Liver (tissue), 8 donors: ENCODE measurements at regions not wholly inside any gene's neighbourhood (a gene's known extent, or its start where the extent isn't known, plus 50 kb on each side); places are given as distances from the start of the nearest gene placed in this dataset.

Source experiments
- DNase-seq: peaks from one replicate; pipeline ENCODE4 v3.0.0-alpha.2; 2017; ENCODE audit warnings: low spot score
- H3K27ac ChIP-seq, 2 donors: one replicate each; pipeline ENCODE4 v1.7.0; 2013; ENCODE audit warnings: inconsistent platforms in 2 of 2, low read length in 2 of 2, control low read depth in 1 of 2, low read depth in 1 of 2, mild to moderate bottlenecking in 1 of 2
- H3K27me3 ChIP-seq, 4 donors: one replicate each; pipeline versions ENCODE4 v1.6.1 to v1.7.0; 2013; ENCODE audit warnings: low read length in 3 of 4, inconsistent platforms in 1 of 4, mild to moderate bottlenecking in 1 of 4, moderate library complexity in 1 of 4; ENCODE audit not compliant: control insufficient read depth in 4 of 4, insufficient read depth in 4 of 4
- H3K36me3 ChIP-seq, 4 donors: one replicate each; pipeline versions ENCODE4 v1.6.1 to v1.7.0; 2013; ENCODE audit warnings: low read length in 3 of 4, mild to moderate bottlenecking in 3 of 4, low read depth in 1 of 4, moderate library complexity in 1 of 4; ENCODE audit not compliant: control insufficient read depth in 4 of 4, insufficient read depth in 3 of 4
- H3K4me1 ChIP-seq, 4 donors: one replicate each; pipeline versions ENCODE4 v1.6.1 to v1.7.0; 2013; ENCODE audit warnings: low read length in 3 of 4, mild to moderate bottlenecking in 3 of 4, moderate library complexity in 1 of 4; ENCODE audit not compliant: control insufficient read depth in 4 of 4, insufficient read depth in 4 of 4
- H3K4me3 ChIP-seq, 3 donors: one replicate each; pipeline versions ENCODE4 v1.6.1 to v1.7.0; 2013; ENCODE audit warnings: low read length in 3 of 3, control low read depth in 1 of 3, low read depth in 1 of 3, mild to moderate bottlenecking in 1 of 3
- H3K9ac ChIP-seq, 2 donors: one replicate each; pipeline ENCODE4 v1.7.0; 2013; ENCODE audit warnings: low read length in 2 of 2, mild to moderate bottlenecking in 2 of 2, moderate library complexity in 2 of 2, control low read depth in 1 of 2, low read depth in 1 of 2
- H3K9me3 ChIP-seq, 4 donors: one replicate each; pipeline versions ENCODE4 v1.6.1 to v1.7.0; 2013; ENCODE audit warnings: low read length in 3 of 4; ENCODE audit not compliant: control insufficient read depth in 4 of 4
- ATF3 ChIP-seq: IDR thresholded peaks from 2 replicates; pipeline ENCODE4 v1.6.1; 2016; ENCODE audit warnings: antibody characterized with exemption
- EGR1 ChIP-seq, 2 donors: IDR thresholded peaks; 2 replicates each; pipeline ENCODE4 v1.6.1; 2016 to 2018; ENCODE audit warnings: antibody characterized with exemption in 2 of 2, low read depth in 2 of 2
- FOXA1 ChIP-seq: IDR thresholded peaks from 2 replicates; pipeline ENCODE4 v1.6.1; 2016; ENCODE audit warnings: antibody characterized with exemption
- FOXA2 ChIP-seq: IDR thresholded peaks from 2 replicates; pipeline ENCODE4 v1.6.1; 2016; ENCODE audit warnings: antibody characterized with exemption
- GABPA ChIP-seq, 2 donors: IDR thresholded peaks in 1 of 2; conservative IDR thresholded peaks in 1 of 2; 2 replicates each; pipeline ENCODE4 v1.6.1; 2016; ENCODE audit warnings: antibody characterized with exemption in 2 of 2, mild to moderate bottlenecking in 1 of 2, moderate library complexity in 1 of 2
- HNF4A ChIP-seq, 2 donors: conservative IDR thresholded peaks; 2 replicates each; pipeline ENCODE4 v1.6.1; 2016; ENCODE audit warnings: antibody characterized with exemption in 2 of 2, mild to moderate bottlenecking in 2 of 2
- HNF4G ChIP-seq: IDR thresholded peaks from 2 replicates; pipeline ENCODE4 v1.6.1; 2016; ENCODE audit warnings: antibody characterized with exemption
- JUND ChIP-seq, 2 donors: IDR thresholded peaks; 2 replicates each; pipeline ENCODE4 v1.6.1; 2016; ENCODE audit warnings: antibody characterized with exemption in 2 of 2
- MAX ChIP-seq: IDR thresholded peaks from 2 replicates; pipeline ENCODE4 v1.6.1; 2016; ENCODE audit warnings: antibody characterized with exemption
- NR2F2 ChIP-seq: IDR thresholded peaks from 2 replicates; pipeline ENCODE4 v1.6.1; 2016; ENCODE audit warnings: antibody characterized with exemption
- RAD21 ChIP-seq, 2 donors: IDR thresholded peaks; 2 replicates each; pipeline ENCODE4 v1.6.1; 2016; ENCODE audit warnings: antibody characterized with exemption in 2 of 2, mild to moderate bottlenecking in 2 of 2
- RXRA ChIP-seq, 2 donors: IDR thresholded peaks; 2 replicates each; pipeline ENCODE4 v1.6.1; 2017 to 2018; ENCODE audit warnings: antibody characterized with exemption in 2 of 2, mild to moderate bottlenecking in 1 of 2
- SP1 ChIP-seq: IDR thresholded peaks from 2 replicates; pipeline ENCODE4 v1.6.1; 2018; ENCODE audit warnings: antibody characterized with exemption, mild to moderate bottlenecking
- TAF1 ChIP-seq: conservative IDR thresholded peaks from 2 replicates; pipeline ENCODE4 v1.6.1; 2016; ENCODE audit warnings: antibody characterized with exemption, mild to moderate bottlenecking
- YY1 ChIP-seq: IDR thresholded peaks from 2 replicates; pipeline ENCODE4 v1.6.1; 2016; ENCODE audit warnings: antibody characterized with exemption, mild to moderate bottlenecking
- WGBS: extraction: QIAGEN DNeasy Blood & Tissue Kit; methylation state at CpG from one replicate; pipeline ENCODE4 v1.1.7; 2013; 5-methylcytosine and 5-hydroxymethylcytosine counted together
- TF ChIP-seq, protein P1 (sequence below): IDR thresholded peaks from 2 replicates; pipeline ENCODE4 v1.6.1; 2016; ENCODE audit warnings: antibody characterized with exemption
- TF ChIP-seq, protein P2 (sequence below): IDR thresholded peaks from 2 replicates; pipeline ENCODE4 v1.6.1; 2016; ENCODE audit warnings: antibody characterized with exemption, mild to moderate bottlenecking
- TF ChIP-seq, protein P3 (sequence below): fragments of 150-350 bp; IDR thresholded peaks from 2 replicates; pipeline ENCODE4 v1.5.1; 2017; ENCODE audit warnings: improper control_type of control experiment, low read depth, low read length; ENCODE audit not compliant: missing input control
- donor health status: healthy.
- donor health status: healthy.
- donor health status: healthy.
- donor health status: healthy.
- donor health status: healthy.

- Histone ChIP-seq H3K27ac (no peak overlapping the region), H3K4me3 (no peak overlapping the region), H3K27me3 (no peaks in the 10 kb centered on the region), H3K9ac (no peak overlapping the region), H3K36me3 (no peaks in the 10 kb centered on the region), H3K4me1 (no peaks in the 10 kb centered on the region), H3K9me3 (no peaks in the 10 kb centered on the region)
- no peak for DNase-seq
- TF ChIP-seq FOXA2 (no peak), EGR1 (IDR thresholded peaks at IDR 0.05; ENCODE audit: low read depth in 2 of 2) (no peak), YY1 (no peak), TAF1 (no peak), FOXA1 (no peak), ATF3 (no peak), GABPA (IDR thresholded peaks at IDR 0.05 in 1 of 2, conservative IDR thresholded peaks at IDR 0.05 in 1 of 2) (no peak), RXRA (IDR thresholded peaks at IDR 0.05) (no peak), HNF4A (conservative IDR thresholded peaks at IDR 0.05) (no peak), MAX (no peak), RAD21 (IDR thresholded peaks at IDR 0.05) (no peak), JUND (IDR thresholded peaks at IDR 0.05) (no peak), SP1 (no peak), NR2F2 (no peak), HNF4G (no peak)
- TF ChIP-seq, protein P1, sequence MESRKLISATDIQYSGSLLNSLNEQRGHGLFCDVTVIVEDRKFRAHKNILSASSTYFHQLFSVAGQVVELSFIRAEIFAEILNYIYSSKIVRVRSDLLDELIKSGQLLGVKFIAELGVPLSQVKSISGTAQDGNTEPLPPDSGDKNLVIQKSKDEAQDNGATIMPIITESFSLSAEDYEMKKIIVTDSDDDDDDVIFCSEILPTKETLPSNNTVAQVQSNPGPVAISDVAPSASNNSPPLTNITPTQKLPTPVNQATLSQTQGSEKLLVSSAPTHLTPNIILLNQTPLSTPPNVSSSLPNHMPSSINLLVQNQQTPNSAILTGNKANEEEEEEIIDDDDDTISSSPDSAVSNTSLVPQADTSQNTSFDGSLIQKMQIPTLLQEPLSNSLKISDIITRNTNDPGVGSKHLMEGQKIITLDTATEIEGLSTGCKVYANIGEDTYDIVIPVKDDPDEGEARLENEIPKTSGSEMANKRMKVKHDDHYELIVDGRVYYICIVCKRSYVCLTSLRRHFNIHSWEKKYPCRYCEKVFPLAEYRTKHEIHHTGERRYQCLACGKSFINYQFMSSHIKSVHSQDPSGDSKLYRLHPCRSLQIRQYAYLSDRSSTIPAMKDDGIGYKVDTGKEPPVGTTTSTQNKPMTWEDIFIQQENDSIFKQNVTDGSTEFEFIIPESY: no peak
- TF ChIP-seq, protein P2, sequence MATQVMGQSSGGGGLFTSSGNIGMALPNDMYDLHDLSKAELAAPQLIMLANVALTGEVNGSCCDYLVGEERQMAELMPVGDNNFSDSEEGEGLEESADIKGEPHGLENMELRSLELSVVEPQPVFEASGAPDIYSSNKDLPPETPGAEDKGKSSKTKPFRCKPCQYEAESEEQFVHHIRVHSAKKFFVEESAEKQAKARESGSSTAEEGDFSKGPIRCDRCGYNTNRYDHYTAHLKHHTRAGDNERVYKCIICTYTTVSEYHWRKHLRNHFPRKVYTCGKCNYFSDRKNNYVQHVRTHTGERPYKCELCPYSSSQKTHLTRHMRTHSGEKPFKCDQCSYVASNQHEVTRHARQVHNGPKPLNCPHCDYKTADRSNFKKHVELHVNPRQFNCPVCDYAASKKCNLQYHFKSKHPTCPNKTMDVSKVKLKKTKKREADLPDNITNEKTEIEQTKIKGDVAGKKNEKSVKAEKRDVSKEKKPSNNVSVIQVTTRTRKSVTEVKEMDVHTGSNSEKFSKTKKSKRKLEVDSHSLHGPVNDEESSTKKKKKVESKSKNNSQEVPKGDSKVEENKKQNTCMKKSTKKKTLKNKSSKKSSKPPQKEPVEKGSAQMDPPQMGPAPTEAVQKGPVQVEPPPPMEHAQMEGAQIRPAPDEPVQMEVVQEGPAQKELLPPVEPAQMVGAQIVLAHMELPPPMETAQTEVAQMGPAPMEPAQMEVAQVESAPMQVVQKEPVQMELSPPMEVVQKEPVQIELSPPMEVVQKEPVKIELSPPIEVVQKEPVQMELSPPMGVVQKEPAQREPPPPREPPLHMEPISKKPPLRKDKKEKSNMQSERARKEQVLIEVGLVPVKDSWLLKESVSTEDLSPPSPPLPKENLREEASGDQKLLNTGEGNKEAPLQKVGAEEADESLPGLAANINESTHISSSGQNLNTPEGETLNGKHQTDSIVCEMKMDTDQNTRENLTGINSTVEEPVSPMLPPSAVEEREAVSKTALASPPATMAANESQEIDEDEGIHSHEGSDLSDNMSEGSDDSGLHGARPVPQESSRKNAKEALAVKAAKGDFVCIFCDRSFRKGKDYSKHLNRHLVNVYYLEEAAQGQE: no peak
- TF ChIP-seq, protein P3, sequence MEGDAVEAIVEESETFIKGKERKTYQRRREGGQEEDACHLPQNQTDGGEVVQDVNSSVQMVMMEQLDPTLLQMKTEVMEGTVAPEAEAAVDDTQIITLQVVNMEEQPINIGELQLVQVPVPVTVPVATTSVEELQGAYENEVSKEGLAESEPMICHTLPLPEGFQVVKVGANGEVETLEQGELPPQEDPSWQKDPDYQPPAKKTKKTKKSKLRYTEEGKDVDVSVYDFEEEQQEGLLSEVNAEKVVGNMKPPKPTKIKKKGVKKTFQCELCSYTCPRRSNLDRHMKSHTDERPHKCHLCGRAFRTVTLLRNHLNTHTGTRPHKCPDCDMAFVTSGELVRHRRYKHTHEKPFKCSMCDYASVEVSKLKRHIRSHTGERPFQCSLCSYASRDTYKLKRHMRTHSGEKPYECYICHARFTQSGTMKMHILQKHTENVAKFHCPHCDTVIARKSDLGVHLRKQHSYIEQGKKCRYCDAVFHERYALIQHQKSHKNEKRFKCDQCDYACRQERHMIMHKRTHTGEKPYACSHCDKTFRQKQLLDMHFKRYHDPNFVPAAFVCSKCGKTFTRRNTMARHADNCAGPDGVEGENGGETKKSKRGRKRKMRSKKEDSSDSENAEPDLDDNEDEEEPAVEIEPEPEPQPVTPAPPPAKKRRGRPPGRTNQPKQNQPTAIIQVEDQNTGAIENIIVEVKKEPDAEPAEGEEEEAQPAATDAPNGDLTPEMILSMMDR: no peak
- 96% methylated on average over 2 of the region's 2 CpGs for WGBS
These were observed 1094.6 kb upstream of the CDH2 start for GRCh38 chr18:29271501-29271900.
